ENCODE measurements at regions not wholly inside any gene's neighbourhood (a gene's known extent, or its start where the extent isn't known, plus 50 kb on each side); places are given as distances from the start of the nearest gene placed in this dataset.

DNA sequence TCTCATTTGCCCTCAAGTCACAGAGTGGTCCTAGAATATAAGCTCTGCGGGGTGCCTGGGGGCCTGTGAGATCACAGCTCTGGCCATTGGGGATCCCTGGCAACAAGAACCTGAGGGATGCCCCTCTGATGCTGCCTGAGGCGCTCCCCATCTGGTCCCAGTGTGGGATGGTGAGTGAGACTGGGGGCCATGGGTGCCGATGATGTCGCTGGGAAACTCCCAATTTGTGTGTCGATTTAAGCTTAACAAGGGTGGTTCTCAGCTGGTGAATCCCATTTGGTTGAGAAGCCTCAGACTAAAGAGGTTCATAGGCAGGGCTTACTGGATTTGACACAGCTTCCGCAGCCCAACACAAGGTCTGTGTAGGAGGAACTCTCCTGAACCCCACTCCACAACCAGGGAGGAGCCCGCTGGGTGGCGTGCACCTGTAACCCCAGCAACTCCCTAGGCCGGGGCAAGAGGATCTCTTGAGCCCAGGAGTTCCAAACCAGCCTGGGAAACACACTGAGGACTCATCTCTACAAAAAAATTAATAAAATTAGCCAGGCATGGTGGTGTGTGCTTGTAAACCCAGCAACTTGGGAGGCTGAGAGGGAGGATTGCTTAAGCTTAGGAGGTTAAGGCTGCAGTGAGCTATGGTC lies 63.7 kb upstream of the SIAH1 start:
- WGBS (ENCODE audit: low lambda C conversion rate, missing lambda C conversion rate): 97% methylated on average over 9 of the region's 9 CpGs
- TF ChIP-seq, protein P1, sequence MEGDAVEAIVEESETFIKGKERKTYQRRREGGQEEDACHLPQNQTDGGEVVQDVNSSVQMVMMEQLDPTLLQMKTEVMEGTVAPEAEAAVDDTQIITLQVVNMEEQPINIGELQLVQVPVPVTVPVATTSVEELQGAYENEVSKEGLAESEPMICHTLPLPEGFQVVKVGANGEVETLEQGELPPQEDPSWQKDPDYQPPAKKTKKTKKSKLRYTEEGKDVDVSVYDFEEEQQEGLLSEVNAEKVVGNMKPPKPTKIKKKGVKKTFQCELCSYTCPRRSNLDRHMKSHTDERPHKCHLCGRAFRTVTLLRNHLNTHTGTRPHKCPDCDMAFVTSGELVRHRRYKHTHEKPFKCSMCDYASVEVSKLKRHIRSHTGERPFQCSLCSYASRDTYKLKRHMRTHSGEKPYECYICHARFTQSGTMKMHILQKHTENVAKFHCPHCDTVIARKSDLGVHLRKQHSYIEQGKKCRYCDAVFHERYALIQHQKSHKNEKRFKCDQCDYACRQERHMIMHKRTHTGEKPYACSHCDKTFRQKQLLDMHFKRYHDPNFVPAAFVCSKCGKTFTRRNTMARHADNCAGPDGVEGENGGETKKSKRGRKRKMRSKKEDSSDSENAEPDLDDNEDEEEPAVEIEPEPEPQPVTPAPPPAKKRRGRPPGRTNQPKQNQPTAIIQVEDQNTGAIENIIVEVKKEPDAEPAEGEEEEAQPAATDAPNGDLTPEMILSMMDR (IDR thresholded peaks at IDR 0.05; ENCODE audit: poor library complexity): no peak
- TF ChIP-seq EZH2 (IDR thresholded peaks at IDR 0.05; ENCODE audit: borderline replicate concordance): no peak
- TF ChIP-seq EZH2phosphoT487 (IDR thresholded peaks at IDR 0.05; ENCODE audit: low read depth, severe bottlenecking, unreplicated experiment): no peak
- Histone ChIP-seq H3K27ac (no peak overlapping the region), H3K9me3 (ENCODE audit: low read depth) (no peaks in the 10 kb centered on the region), H3K9me2 (replicated peaks; ENCODE audit: insufficient read depth) (no peaks in the 10 kb centered on the region), H4K20me1 (ENCODE audit: insufficient read depth, poor library complexity, severe bottlenecking) (no peaks in the 10 kb centered on the region), H3K36me3 (replicated peaks; ENCODE audit: insufficient read depth, low read depth) (no peaks in the 10 kb centered on the region), H3K4me2 (no peak overlapping the region), H3K4me1 (ENCODE audit: insufficient read depth) (no peaks in the 10 kb centered on the region), H2AFZ (no peak overlapping the region), H3K4me3 (no peak overlapping the region), H3K27me3 (no peaks in the 10 kb centered on the region), H3K79me2 (no peaks in the 10 kb centered on the region)
- DNase-seq (ENCODE audit: low spot score): no peak

DNA sequence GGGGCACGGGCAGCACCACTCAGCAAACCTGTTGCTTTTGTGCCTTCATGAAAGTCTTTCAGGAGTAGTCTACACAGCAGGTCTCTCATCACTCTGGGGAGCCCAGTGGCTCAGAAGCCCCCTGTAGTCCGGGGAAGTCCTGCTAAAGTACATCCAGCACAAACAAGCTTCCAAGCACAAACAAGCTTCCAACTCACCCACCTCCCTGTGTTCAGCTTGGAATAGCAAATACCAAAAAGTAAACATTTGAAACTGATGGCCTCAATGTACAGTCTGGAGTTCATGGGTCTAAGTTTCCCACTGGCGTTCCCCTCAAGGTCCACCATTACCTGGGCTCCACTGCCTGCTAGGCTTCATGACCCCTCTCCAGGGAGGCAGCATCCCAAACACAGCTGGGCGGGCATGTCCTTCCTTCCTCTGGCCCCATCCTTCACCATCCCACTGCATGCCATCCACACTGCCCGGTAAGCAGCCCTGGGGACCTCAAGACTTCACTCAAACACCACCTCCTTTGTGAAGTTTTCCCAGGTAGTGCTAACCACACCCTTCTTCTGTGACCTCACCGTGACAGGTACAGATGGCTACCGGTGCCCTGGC lies 62.8 kb upstream of the SIAH1 start:
- Histone ChIP-seq H3K9me2 (replicated peaks; ENCODE audit: insufficient read depth) (no peaks in the 10 kb centered on the region), H3K27ac (no peak overlapping the region), H3K4me1 (ENCODE audit: insufficient read depth) (no peaks in the 10 kb centered on the region), H3K4me3 (no peak overlapping the region), H3K4me2 (no peak overlapping the region), H3K9me3 (ENCODE audit: low read depth) (no peaks in the 10 kb centered on the region), H3K79me2 (no peaks in the 10 kb centered on the region), H4K20me1 (ENCODE audit: insufficient read depth, poor library complexity, severe bottlenecking) (no peaks in the 10 kb centered on the region), H3K36me3 (replicated peaks; ENCODE audit: insufficient read depth, low read depth) (no peaks in the 10 kb centered on the region), H2AFZ (no peak overlapping the region), H3K27me3 (no peaks in the 10 kb centered on the region)
- TF ChIP-seq EZH2phosphoT487 (IDR thresholded peaks at IDR 0.05; ENCODE audit: low read depth, severe bottlenecking, unreplicated experiment) (no peak), EZH2 (IDR thresholded peaks at IDR 0.05; ENCODE audit: borderline replicate concordance) (no peak)
- TF ChIP-seq, protein P1 (IDR thresholded peaks at IDR 0.05; ENCODE audit: poor library complexity): no peak
- 89% methylated on average over 7 of the region's 7 CpGs for WGBS (ENCODE audit: low lambda C conversion rate, missing lambda C conversion rate)
- DNase-seq (ENCODE audit: low spot score): no peak

DNA sequence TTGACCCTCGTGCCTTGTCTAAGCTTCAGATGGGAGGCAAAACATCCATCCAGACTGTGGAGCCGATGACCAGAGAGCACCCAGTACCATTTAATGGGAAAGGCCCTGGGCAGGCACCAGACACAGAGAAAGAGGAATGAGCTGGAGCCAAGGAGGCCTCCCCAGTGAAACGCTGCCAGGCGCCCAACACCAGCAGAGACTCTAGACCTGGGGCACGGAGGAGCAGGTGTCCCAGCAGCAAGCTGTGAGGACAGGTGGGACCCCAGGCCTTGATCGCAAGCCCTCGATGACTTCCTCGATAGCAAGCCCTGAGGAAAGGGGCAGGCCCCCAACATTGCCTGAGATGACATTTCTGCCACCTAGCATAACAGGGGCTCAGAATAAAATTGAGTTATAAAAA lies 62.2 kb upstream of the SIAH1 start:
- no peaks in the 10 kb centered on the region for H3K9me2 ChIP-seq (replicated peaks; ENCODE audit: insufficient read depth)
- H3K27me3 ChIP-seq: no peaks in the 10 kb centered on the region
- H4K20me1 ChIP-seq (ENCODE audit: insufficient read depth, poor library complexity, severe bottlenecking): no peaks in the 10 kb centered on the region
- no peak overlapping the region for H3K4me2 ChIP-seq
- peaks cover 2% of the 10 kb centered on the region for H3K4me1 ChIP-seq (ENCODE audit: insufficient read depth)
- H3K36me3 ChIP-seq (replicated peaks; ENCODE audit: insufficient read depth, low read depth): no peaks in the 10 kb centered on the region
- H3K27ac ChIP-seq: no peak overlapping the region
- no peaks in the 10 kb centered on the region for H3K9me3 ChIP-seq (ENCODE audit: low read depth)
- no peak for DNase-seq (ENCODE audit: low spot score)
- H2AFZ ChIP-seq: no peak overlapping the region
- H3K4me3 ChIP-seq: no peak overlapping the region
- WGBS (ENCODE audit: low lambda C conversion rate, missing lambda C conversion rate): 97% methylated on average over 8 of the region's 8 CpGs
- TF ChIP-seq EZH2 (IDR thresholded peaks at IDR 0.05; ENCODE audit: borderline replicate concordance) (no peak), EZH2phosphoT487 (IDR thresholded peaks at IDR 0.05; ENCODE audit: low read depth, severe bottlenecking, unreplicated experiment) (no peak)
- TF ChIP-seq, protein P1 (IDR thresholded peaks at IDR 0.05; ENCODE audit: poor library complexity): no peak
- no peaks in the 10 kb centered on the region for H3K79me2 ChIP-seq
